Mesenchymal stem cell (in vitro differentiated cells and primary cell): ENCODE measurements at regions not wholly inside any gene's neighbourhood (a gene's known extent, or its start where the extent isn't known, plus 50 kb on each side); places are given as distances from the start of the nearest gene placed in this dataset. TPM values are rescaled to one million over a fixed set of nuclear protein-coding genes. Genes with fewer than 3 reads are reported as not detected.

Experiments used
- DNase-seq: peaks from one replicate; pipeline ENCODE4 v3.0.0-alpha.2; 2013
- H2AFZ ChIP-seq: one replicate; pipeline ENCODE4 v1.6.1; 2013; ENCODE audit warnings: low read depth, mild to moderate bottlenecking, control low read depth, inconsistent platforms, low read length, moderate library complexity
- H2AK5ac ChIP-seq: 2 replicates; pipeline ENCODE4 v1.6.1; 2013; ENCODE audit warnings: low read length, moderate library complexity, mild to moderate bottlenecking, inconsistent platforms; ENCODE audit not compliant: severe bottlenecking
- H2BK120ac ChIP-seq: one replicate; pipeline ENCODE4 v1.6.1; 2013; ENCODE audit warnings: low read depth, mild to moderate bottlenecking, inconsistent platforms, low read length, moderate library complexity
- H2BK12ac ChIP-seq, 2 experiments: one replicate each; pipeline ENCODE4 v1.6.1; 2013; ENCODE audit warnings: inconsistent platforms in 2 of 2, low read length in 2 of 2, mild to moderate bottlenecking in 2 of 2, moderate library complexity in 2 of 2, control low read depth in 1 of 2
- H2BK15ac ChIP-seq: one replicate; pipeline ENCODE4 v1.6.1; 2013; ENCODE audit warnings: mild to moderate bottlenecking, low read depth, inconsistent platforms; ENCODE audit not compliant: poor library complexity, severe bottlenecking
- H2BK5ac ChIP-seq: 2 replicates; pipeline ENCODE4 v1.6.1; 2013; ENCODE audit warnings: low read depth, mild to moderate bottlenecking, low read length, control low read depth, inconsistent platforms; ENCODE audit not compliant: poor library complexity, severe bottlenecking
- H3K14ac ChIP-seq, 2 experiments: one replicate each; pipeline ENCODE4 v1.6.1; 2013; ENCODE audit warnings: inconsistent platforms in 2 of 2, low read length in 2 of 2, control low read depth in 1 of 2, mild to moderate bottlenecking in 1 of 2, moderate library complexity in 1 of 2
- H3K18ac ChIP-seq, 2 experiments: one replicate each; pipeline ENCODE4 v1.6.1; 2013; ENCODE audit warnings: inconsistent platforms in 2 of 2, low read length in 2 of 2, control low read depth in 1 of 2, low read depth in 1 of 2, mild to moderate bottlenecking in 1 of 2
- H3K23ac ChIP-seq, 2 experiments: one replicate each; pipeline ENCODE4 v1.6.1; 2013; ENCODE audit warnings: inconsistent platforms in 2 of 2, low read length in 2 of 2, mild to moderate bottlenecking in 2 of 2, moderate library complexity in 2 of 2, control low read depth in 1 of 2
- H3K27ac ChIP-seq: 2 replicates; pipeline ENCODE4 v1.5.1; 2013; ENCODE audit warnings: mild to moderate bottlenecking, moderate library complexity, low read length, control low read depth, inconsistent platforms; ENCODE audit not compliant: poor library complexity, severe bottlenecking
- H3K27me3 ChIP-seq, 2 experiments: 2 replicates each; pipeline versions ENCODE4 v1.6.1 to v1.7.0; 2013; ENCODE audit warnings: low read length in 2 of 2, mild to moderate bottlenecking in 2 of 2, moderate library complexity in 2 of 2, control low read depth in 1 of 2, inconsistent platforms in 1 of 2; ENCODE audit not compliant: control insufficient read depth in 1 of 2, insufficient read depth in 1 of 2
- H3K36me3 ChIP-seq, 2 experiments: 2 replicates each; pipeline versions ENCODE4 v1.6.1 to v1.7.0; 2013; ENCODE audit warnings: low read length in 2 of 2, control low read depth in 1 of 2, inconsistent platforms in 1 of 2, low read depth in 1 of 2, mild to moderate bottlenecking in 1 of 2; ENCODE audit not compliant: insufficient read depth in 2 of 2, control insufficient read depth in 1 of 2
- H3K4ac ChIP-seq, 2 experiments: one replicate each; pipeline ENCODE4 v1.6.1; 2013; ENCODE audit warnings: inconsistent platforms in 2 of 2, low read length in 2 of 2, mild to moderate bottlenecking in 2 of 2, moderate library complexity in 2 of 2, control low read depth in 1 of 2, low read depth in 1 of 2
- H3K4me1 ChIP-seq: 2 replicates; pipeline ENCODE4 v1.6.1; 2013; ENCODE audit warnings: low read depth, low read length, control low read depth; ENCODE audit not compliant: control insufficient read depth, insufficient read depth
- H3K4me2 ChIP-seq: 2 replicates; pipeline ENCODE4 v1.6.1; 2013; ENCODE audit warnings: low read length, mild to moderate bottlenecking, inconsistent platforms; ENCODE audit not compliant: poor library complexity, severe bottlenecking
- H3K4me3 ChIP-seq, 2 experiments: 2 replicates each; pipeline versions ENCODE4 v1.5.1 to v1.7.0; 2013; ENCODE audit warnings: low read length in 2 of 2, mild to moderate bottlenecking in 2 of 2, control low read depth in 1 of 2, low read depth in 1 of 2; ENCODE audit not compliant: insufficient read depth in 1 of 2
- H3K79me1 ChIP-seq: replicated peaks from 2 replicates; pipeline ENCODE4 v1.6.1; 2013; ENCODE audit warnings: mild to moderate bottlenecking, control low read depth, low read length, inconsistent platforms; ENCODE audit not compliant: poor library complexity, severe bottlenecking
- H3K9ac ChIP-seq: 2 replicates; pipeline ENCODE4 v1.7.0; 2013; ENCODE audit warnings: mild to moderate bottlenecking, low read length, moderate library complexity
- H3K9me3 ChIP-seq: 2 replicates; pipeline ENCODE4 v1.7.0; 2013; ENCODE audit warnings: mild to moderate bottlenecking, low read length; ENCODE audit not compliant: control insufficient read depth
- H4K8ac ChIP-seq: one replicate; pipeline ENCODE4 v1.6.1; 2013; ENCODE audit warnings: inconsistent platforms, mild to moderate bottlenecking, low read length, moderate library complexity
- H4K91ac ChIP-seq: one replicate; pipeline ENCODE4 v1.6.1; 2013; ENCODE audit warnings: mild to moderate bottlenecking, low read length, inconsistent platforms
- WGBS: methylation state at CpG from one replicate; pipeline ENCODE4 v1.1.7; 2013; ENCODE audit warnings: mixed read lengths; 5-methylcytosine and 5-hydroxymethylcytosine counted together
- small RNA-seq: library from polyadenylated mRNA; stranded (forward); fragments of <200 nt; extraction: miRNeasy Mini kit (QIAGEN cat#:217004); gene quantifications from one replicate; pipeline ENCODE3, GENCODE V24; 2013; ENCODE audit warnings: low read depth

DNA sequence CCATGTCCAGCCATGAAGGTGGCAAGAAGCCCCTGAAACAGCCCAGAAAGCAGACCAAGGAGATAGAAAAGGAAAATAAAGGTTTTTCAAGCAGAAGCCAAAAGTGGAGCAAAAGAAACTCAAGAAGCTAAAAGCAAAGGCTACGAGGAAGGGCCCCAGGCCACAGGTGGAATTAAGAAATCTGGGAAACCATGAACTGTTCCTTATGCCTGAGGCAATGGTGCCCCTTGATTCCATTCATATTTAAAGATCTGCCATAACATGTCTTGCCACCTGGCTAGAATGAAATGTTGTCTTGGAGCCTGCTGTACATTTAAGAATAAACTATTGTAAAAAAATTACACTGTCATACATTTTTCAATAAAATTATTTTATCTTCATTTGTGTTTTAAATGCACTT lies 59.5 kb upstream of the TARS1 start:
- no peak overlapping the region for H3K18ac ChIP-seq
- no peak overlapping the region for H4K8ac ChIP-seq
- H3K9me3 ChIP-seq, result peaks cover 23% of the 10 kb centered on the region
- H2AFZ ChIP-seq, result no peak overlapping the region
- no peak overlapping the region for H3K4me3 ChIP-seq
- no peak overlapping the region for H4K91ac ChIP-seq
- H2AK5ac ChIP-seq, result no peak overlapping the region
- H3K23ac ChIP-seq, result no peak overlapping the region
- no peak overlapping the region for H2BK120ac ChIP-seq
- no peak overlapping the region for H3K4ac ChIP-seq
- H2BK15ac ChIP-seq, result no peak overlapping the region
- WGBS, result 72% methylated on average over 1 of the region's 1 CpG
- H3K9ac ChIP-seq, result no peak overlapping the region
- no peaks in the 10 kb centered on the region for H3K36me3 ChIP-seq
- H3K14ac ChIP-seq, result no peak overlapping the region
- no peak for DNase-seq
- no peak overlapping the region for H3K27ac ChIP-seq
- H3K27me3 ChIP-seq, result no peaks in the 10 kb centered on the region
- H3K4me2 ChIP-seq, result no peak overlapping the region
- H3K79me1 ChIP-seq, result no peaks in the 10 kb centered on the region
- H3K4me1 ChIP-seq, result no peaks in the 10 kb centered on the region
- H2BK12ac ChIP-seq, result no peak overlapping the region
- H2BK5ac ChIP-seq, result no peak overlapping the region

Small RNA genes lying in the stretch of these regions (small RNA-seq; reads per million reads assigned to genes)
- gene AC010343.2, result not detected
- not detected for gene AC025459.1
